Chondrocyte (in vitro differentiated cells): ENCODE measurements at regions not wholly inside any gene's neighbourhood (a gene's known extent, or its start where the extent isn't known, plus 50 kb on each side); places are given as distances from the start of the nearest gene placed in this dataset.

Source experiments
- DNase-seq: peaks from one replicate; pipeline ENCODE4 v3.0.0; 2021; ENCODE audit warnings: mixed read lengths, low spot score
- H3K27ac Mint-ChIP-seq: one replicate; pipeline ENCODE4 v1.8.0; 2021; ENCODE audit warnings: mild to moderate bottlenecking, moderate library complexity, mixed read lengths; ENCODE audit not compliant: unreplicated experiment
- H3K27me3 Mint-ChIP-seq: 2 replicates; pipeline ENCODE4 v1.8.0; 2021; ENCODE audit warnings: low read depth, mixed read lengths
- H3K36me3 Mint-ChIP-seq: 2 replicates; pipeline ENCODE4 v1.8.0; 2021; ENCODE audit warnings: low read depth, mixed read lengths
- H3K4me1 Mint-ChIP-seq: 2 replicates; pipeline ENCODE4 v1.8.0; 2021; ENCODE audit warnings: low read depth, mild to moderate bottlenecking, mixed read lengths
- H3K4me3 Mint-ChIP-seq: one replicate; pipeline ENCODE4 v1.8.0; 2021; ENCODE audit warnings: mild to moderate bottlenecking, moderate library complexity, mixed read lengths; ENCODE audit not compliant: unreplicated experiment
- H3K9me3 Mint-ChIP-seq: 2 replicates; pipeline ENCODE4 v1.8.0; 2021; ENCODE audit warnings: low read depth, mixed read lengths
- CTCF ChIP-seq: fragments of 200-600 bp; sonication (generic); IDR thresholded peaks from 2 replicates; pipeline ENCODE4 v1.5.0; 2021; ENCODE audit warnings: antibody characterized with exemption, mild to moderate bottlenecking, moderate library complexity

DNA sequence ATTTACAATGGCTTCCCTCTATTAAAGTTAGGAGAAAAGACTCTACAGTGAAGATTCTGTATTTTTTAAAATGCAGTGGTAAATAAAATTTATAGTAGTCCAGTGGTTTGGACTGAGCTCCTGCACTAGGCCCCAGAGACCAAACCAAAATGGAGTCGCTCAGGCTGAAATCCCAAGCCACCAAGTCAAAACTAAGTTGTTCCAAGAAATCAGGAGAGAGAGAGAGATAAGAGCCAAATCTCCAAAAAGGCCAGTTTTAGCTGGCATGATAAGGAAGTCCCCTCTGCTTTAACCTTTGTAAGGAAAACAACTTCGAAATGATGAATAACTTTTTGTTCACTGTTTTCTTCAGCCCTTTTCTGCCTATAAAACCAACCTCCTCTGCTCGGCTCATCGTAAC, 265.9 kb upstream of the KLF14 start:
- no peak for DNase-seq
- peaks cover 21% of the 10 kb centered on the region for H3K4me1 Mint-ChIP-seq

DNA sequence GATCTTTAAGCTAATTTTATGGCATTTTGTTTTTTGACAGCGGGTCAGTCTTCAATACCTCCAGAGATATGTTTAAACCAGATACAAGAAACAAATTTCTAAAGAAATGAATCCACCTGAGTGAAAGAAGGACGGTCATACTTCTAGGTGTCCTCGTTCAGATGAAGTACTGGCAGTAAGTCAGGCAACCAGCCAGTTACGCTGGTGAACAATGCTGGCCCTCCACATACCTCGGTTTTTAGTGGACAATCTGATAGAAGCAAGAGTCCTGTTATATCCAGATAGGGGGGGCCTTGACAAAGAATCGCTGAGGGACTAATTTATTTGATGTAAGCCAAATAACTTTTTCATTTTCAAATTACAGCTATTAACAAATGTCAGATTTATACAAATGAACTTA, 266.4 kb upstream of the KLF14 start:
- H3K27me3 Mint-ChIP-seq: no peaks in the 10 kb centered on the region
- no peak overlapping the region for H3K27ac Mint-ChIP-seq
- H3K4me3 Mint-ChIP-seq: no peak overlapping the region
- H3K36me3 Mint-ChIP-seq: peaks cover 2% of the 10 kb centered on the region
- peaks cover 6% of the 10 kb centered on the region for H3K9me3 Mint-ChIP-seq
- TF ChIP-seq CTCF: no peak
- H3K4me1 Mint-ChIP-seq: peaks cover 16% of the 10 kb centered on the region
- DNase-seq: no peak

More for the DNA sequence above, 265.9 kb upstream of the KLF14 start:
- no peak overlapping the region for H3K4me3 Mint-ChIP-seq
- peaks cover 2% of the 10 kb centered on the region for H3K36me3 Mint-ChIP-seq
- no peaks in the 10 kb centered on the region for H3K27me3 Mint-ChIP-seq
- H3K9me3 Mint-ChIP-seq: peaks cover 6% of the 10 kb centered on the region
- H3K27ac Mint-ChIP-seq: no peak overlapping the region
- no peak for TF ChIP-seq CTCF

DNA sequence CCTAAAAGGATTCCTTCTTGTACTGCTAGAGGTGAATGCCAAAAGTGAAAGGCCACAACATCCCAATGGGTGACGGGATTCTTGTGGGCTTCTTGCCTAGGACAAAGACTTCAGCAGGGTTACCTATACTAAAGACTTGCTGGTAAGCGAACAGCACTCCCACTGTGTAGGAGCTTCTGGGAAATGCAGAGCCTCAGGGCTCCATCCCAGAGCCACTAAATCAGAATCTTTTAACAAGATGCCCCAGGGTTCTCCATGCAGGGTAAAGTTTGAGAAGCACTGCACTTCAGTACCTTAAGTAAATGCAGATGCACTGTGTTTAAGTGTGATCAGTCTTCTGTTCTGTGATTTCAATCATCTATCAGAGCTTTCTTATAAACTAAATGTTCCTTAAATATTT, 266.9 kb upstream of the KLF14 start:
- DNase-seq: no peak
- H3K27me3 Mint-ChIP-seq: no peaks in the 10 kb centered on the region
- H3K27ac Mint-ChIP-seq: no peak overlapping the region
- TF ChIP-seq CTCF: no peak
- peaks cover 6% of the 10 kb centered on the region for H3K9me3 Mint-ChIP-seq
- H3K4me1 Mint-ChIP-seq: peaks cover 15% of the 10 kb centered on the region
- H3K36me3 Mint-ChIP-seq: peaks cover 2% of the 10 kb centered on the region
- no peak overlapping the region for H3K4me3 Mint-ChIP-seq

DNA sequence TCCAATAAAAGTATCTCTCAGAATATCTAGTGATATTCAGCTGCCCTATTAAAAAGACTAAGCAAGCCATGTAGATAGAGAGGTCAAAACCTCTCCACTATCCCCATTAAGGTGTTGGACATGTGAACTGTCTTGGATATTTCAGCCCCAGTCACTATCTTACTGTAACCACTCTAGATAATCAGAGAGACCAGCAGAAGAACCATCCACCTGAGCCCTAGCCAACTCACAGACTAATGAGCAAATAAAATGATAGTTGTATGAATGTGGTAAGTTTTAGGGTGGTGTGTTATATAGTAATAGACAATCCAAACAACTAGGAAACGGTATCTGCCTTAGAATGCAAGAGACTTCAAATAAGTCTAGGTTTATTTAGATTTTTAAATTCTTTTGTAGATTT, 268.6 kb upstream of the KLF14 start:
- DNase-seq: no peak
- peaks cover 7% of the 10 kb centered on the region for H3K4me1 Mint-ChIP-seq
- H3K27me3 Mint-ChIP-seq: no peaks in the 10 kb centered on the region
- H3K27ac Mint-ChIP-seq: no peak overlapping the region
- no peak for TF ChIP-seq CTCF
- H3K9me3 Mint-ChIP-seq: peaks cover 6% of the 10 kb centered on the region
- peaks cover under 1% of the 10 kb centered on the region for H3K36me3 Mint-ChIP-seq
- H3K4me3 Mint-ChIP-seq: no peak overlapping the region

DNA sequence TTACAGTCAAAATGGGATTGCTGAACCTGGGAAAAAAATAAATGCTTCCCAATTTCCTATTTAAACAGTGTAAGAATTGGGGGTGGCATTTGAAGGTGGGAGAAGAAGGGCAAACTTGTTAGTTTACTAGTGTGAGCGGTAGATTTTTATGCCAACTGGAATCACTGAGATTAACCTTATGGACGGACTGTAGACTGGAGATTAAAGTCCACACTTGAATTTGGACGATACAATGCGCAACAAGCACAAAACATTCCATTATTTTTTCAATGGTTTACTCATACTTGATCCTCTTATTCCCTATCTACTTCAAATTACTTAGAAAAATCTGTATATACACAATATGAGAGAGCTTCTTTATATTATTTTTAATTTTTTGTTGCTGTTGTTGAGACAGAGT, 269.6 kb upstream of the KLF14 start:
- no peak for DNase-seq
- no peak for TF ChIP-seq CTCF
- H3K4me3 Mint-ChIP-seq: no peak overlapping the region
- no peak overlapping the region for H3K27ac Mint-ChIP-seq
- no peaks in the 10 kb centered on the region for H3K36me3 Mint-ChIP-seq
- peaks cover 16% of the 10 kb centered on the region for H3K4me1 Mint-ChIP-seq
- H3K27me3 Mint-ChIP-seq: no peaks in the 10 kb centered on the region
- H3K9me3 Mint-ChIP-seq: peaks cover 6% of the 10 kb centered on the region
